HK-2 (cell line): ENCODE measurements at regions not wholly inside any gene's neighbourhood (a gene's known extent, or its start where the extent isn't known, plus 50 kb on each side); places are given as distances from the start of the nearest gene placed in this dataset.
"Not testable (repeated sequence)": the region's sequence is repeated elsewhere in the genome, so short reads cannot be mapped to it uniquely, and the experiment has no call there.

ENCODE experiments used
- DNase-seq: peaks from one replicate; pipeline ENCODE4 v3.0.0-alpha.2; 2018; ENCODE audit not compliant: unreplicated experiment

DNA sequence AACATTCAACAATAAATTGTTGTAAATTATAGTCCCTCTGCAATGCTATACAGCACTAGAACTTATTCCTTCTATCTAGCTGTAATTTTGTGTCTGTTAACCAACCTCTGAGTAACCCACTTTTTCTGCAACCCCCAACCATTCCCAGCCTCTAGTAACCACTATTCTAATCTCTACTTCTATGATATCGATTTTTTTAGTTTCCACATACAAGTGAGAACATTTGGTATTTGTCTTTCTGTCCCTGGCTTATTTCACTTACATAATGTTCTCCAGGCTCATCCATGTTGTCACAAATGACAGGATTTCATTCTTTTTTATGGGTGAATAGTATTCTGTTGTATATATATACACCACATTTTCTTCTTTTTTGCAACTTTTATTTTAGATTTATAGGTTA, 147.6 kb downstream of the MAIP1 start:
- no peak for DNase-seq

DNA sequence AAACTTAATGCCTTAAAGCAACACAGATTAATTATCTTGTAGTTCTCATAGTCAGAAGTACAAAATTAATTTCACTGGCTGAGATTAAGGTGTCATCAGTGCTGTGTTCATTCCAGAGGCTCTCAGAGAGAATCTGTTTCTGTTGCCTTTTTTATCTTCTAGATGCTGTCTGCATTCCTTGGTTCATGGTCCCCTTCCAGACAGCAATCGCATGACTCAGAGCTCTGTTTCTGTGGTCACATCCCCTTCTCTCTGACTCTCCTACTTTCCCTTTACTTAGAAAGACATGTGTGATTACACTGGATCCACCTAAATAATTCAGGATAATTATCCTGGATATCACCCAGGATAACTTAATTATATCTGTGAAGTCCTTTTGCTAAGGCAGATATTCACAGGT, 148.6 kb downstream of the MAIP1 start:
- DNase-seq = no peak

DNA sequence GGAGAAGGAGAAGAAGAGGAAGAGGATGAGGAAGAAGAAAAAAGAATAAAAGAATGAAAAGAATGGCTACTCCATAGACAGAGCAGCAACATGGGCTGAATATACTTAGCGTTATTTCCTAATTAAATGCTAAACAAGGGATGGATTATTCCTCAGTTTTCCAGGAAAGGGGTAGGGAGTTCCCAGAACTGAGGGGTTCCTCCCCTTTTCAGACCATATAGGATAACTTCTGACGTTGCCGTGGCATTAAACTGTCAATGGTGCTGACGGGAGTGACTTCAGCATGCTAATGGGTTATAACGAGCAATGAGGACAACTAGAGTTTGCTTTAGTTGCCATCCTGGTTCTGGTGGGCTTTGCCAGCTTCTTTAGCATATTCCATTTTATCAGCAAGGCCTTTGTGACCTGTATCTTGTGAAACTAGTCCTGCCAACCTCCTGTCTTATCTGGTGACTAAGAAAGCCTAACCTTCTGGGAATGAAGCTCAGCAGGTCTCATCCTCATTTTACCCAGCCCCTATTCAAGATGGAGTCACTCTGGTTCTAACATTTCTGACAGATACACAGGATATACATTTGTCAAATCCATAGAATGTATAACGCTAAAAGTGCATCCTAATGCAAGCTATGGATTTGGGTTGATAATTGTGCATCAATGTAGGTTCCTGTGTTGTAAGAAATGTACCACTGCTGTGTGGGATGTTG, 152.3 kb downstream of the MAIP1 start:
- DNase-seq = no peak

DNA sequence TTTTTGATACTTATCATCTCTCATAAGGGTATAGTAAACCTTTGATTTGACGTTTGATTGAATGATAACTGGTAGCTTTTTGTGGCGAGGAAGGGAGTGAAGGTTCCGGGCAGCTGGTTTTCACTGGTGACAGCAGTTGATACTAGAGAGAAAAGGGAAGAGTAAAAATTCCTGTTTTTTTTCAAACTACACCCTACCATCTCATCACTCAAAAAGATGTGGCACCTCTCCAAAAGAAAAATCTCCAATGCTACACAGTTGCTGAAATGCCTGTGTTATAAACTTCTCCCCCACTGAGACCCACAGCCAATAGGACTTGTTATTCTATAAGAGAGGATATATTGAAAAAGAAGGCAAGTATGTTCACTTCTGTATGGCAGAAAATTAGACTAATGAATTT, 154.0 kb downstream of the MAIP1 start:
- no peak for DNase-seq

DNA sequence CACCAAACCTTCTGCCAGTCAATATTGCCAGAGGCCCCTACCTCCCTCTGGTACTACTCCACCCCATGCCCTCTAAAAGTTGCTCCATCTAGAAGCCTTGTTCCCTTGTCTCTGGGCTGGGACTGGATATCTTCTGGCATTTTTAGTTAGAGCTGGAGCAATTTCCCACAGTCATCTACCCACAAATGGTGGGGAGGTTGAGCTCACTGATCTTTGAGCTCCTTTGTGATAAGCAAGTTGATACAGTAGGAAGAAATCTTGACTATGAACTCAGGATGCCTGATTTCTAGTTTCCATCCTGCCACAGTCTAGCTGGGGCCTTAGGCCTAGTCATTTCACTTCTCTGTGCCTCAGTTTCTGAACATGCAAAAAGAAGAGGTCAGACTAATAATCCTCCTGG, 155.0 kb downstream of the MAIP1 start:
- no peak for DNase-seq

DNA sequence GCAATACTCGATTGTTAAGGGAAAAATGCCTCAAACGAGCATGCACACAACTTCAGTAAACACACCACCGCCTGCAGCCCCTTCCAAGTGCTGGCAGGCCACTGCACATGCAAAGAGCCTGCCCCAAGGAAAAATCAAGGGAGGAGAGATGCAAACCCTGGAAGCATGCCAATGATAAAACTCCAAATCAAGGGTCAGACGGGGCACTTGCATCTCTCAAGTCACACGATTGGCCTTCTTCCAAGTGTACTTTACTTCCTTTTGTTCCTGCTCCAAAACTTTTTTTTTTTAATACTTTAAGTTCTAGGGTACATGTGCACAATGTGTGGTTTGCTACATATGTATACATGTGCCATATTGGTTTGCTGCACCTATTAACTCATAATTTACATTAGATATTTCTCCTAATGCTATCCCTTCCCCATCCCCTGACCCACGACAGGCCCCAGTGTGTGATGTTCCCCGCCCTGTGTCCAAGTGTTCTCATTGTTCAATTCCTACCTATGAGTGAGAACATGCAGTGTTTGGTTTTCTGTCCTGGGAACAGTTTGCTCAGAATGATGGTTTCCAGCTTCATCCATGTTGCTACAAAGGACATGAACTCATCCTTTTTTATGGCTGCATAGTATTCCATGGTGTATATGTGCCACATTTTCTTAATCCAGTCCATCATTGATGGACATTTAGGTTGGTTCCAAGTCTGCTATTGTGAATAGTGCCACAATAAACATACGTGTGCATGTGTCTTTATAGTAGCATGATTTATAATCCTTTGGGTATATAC, 157.8 kb downstream of the MAIP1 start:
- not testable (repeated sequence) for DNase-seq

DNA sequence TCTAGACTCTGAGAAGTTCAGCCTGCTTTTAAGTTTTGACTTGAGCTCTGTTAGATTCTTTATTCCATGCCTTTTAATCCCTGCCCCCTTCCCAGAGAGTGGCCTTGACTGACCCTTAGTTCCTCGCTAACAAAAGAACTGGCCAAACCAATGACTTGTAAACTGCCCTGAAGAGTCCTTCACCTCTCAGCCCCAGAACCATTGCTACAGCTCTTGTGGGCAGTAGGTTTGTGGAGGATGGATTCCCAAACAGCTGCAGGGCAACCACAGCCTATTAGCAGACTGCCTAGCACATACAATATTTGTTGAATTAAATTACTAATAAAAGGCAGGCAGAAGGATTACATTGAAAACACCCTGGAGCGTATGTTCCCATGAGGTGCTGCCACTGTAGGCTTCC, 163.9 kb downstream of the MAIP1 start:
- DNase-seq = no peak

DNA sequence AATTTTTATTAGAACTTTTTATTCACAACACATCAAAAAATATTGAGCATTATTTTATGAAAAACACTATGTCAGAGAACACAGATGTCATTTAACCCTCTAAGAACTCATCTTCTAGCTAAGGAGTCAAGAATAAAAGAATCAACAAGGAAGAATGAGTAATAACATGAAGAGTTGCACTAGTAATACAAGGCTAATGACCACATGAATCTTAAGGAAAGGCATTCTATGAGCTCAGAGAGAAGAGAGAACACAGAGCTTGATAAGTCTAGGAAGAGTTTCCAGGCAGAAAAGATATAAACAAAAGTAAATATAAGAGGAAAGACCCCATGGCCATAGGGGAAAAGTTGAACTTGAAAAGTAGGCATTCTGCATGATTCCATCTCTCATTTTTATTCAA, 166.5 kb downstream of the MAIP1 start:
- no peak for DNase-seq

DNA sequence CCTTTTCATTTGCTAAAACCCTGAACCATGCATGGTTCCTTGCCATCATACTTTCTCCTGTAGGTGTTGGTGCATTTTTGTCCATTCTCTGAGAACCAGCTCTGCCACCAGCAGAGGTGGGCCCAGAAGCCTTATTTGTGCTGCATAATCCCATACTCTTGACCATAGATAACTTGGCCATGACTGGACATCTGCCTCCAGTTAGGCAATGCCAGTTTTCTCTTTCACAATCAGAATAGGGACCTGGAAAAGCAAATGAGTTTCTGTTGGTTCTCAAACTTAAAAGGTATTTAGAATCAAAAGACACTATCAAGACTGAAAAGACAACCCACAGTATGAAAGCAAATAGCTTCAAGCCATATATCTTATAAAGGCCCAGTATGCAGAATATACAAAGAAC, 167.3 kb downstream of the MAIP1 start:
- DNase-seq = no peak

DNA sequence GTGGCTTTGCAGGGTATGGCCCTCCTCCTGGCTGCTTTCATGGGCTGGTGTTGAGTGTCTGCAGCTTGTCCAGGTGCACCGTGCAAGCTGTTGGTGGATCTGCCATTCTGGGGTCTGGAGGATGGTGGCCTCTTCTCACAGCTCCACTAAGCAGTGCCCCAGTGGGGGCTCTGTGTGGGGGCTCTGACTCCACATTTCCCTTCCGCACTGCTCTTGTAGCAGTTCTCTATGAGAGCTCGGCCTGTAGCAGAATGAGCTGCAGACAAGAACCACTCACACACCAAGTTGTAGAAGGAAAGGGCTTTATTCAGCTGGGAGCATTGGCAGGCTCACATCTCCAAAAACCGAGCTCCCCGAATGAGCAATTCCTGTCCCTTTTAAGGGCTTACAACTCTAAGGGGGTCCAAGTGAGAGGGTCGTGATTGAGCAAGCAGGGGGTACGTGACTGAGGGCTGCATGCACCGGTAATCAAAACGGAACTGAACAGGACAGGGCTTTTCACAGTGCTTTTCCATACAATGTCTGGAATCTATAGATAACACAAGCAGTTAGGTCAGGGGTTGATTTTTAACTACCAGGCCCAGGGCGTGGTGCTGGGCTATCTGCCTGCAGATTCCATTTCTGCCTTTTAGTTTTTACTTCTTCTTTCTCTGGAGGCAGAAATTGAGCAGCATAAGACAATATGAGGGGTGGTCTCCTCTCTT, 169.4 kb downstream of the MAIP1 start:
- not testable (repeated sequence) for DNase-seq

DNA sequence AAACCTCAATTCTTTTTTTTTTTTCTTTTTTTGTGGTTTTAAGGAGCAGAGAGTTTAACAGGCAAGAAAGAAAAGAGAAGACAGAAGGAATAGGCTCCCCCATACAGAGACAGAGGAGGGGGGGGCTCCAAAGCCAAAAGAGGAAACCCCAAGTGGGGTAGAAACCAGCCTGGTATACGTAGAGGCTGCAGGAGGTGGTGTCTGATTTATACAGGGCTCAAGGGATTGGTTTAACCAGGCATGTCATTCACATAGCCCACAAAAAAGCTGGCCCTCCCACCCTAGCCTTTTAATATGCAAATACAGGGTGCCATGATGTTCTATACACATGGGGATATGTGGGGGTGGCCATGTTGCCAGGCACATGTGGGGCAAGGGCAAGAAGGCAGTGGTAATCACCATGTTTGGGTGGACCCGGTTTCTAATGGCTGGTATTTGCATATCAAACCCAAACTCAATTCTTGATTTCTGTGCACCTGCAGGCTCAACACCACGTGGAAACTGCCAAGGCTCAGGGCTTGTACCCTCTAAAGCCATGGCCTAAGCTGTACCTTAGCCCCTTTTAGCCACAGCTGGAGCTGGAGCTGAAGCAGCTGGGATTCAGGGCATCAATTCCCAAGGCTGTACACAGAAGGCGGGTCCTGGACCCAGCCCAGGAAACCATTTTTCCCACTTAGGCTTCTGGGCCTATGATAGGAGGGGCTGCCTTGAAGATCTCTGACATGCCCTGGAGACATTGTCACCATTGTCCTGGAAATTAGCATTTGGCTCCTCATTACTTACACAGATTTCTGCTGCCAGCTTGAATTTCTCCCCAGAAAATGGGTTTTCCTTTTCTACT, 170.3 kb downstream of the MAIP1 start:
- DNase-seq = no peak

DNA sequence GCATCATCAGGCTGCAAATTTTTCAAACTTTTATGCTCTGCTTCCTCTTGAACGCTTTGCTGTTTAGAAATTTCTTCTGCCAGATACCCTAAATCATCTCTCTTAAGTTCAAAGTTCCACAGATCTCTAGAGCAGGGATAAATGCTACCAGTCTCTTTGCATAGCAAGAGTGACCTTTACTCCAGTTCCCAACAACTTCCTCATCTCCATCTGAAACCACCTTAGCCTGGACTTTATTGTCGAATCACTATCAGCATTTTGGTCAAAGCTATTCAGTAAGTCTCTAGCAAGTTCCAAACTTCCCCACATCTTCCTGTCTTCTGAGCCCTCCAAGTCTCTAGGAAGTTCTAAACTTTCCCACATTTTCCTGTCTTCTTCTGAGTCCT, 170.9 kb downstream of the MAIP1 start:
- not testable (repeated sequence) for DNase-seq

DNA sequence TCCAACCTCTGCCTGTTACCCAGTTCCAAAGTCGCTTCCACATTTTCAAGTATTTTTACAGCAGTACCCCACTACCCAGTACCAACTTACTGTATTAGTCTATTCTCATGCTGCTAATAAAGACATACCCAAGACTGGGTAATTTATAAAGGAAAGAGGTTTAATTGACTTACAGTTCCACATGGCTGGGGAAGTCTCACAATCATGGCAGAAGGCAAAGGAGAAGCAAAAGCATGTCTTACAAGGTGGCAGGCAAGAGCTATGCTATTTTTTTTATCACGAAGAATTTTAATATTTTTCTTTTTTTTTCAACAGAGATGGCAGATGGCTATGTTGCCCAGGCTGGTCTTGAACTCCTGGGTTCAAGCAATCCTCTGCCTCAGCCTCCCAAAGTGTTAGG, 171.3 kb downstream of the MAIP1 start:
- not testable (repeated sequence) for DNase-seq

DNA sequence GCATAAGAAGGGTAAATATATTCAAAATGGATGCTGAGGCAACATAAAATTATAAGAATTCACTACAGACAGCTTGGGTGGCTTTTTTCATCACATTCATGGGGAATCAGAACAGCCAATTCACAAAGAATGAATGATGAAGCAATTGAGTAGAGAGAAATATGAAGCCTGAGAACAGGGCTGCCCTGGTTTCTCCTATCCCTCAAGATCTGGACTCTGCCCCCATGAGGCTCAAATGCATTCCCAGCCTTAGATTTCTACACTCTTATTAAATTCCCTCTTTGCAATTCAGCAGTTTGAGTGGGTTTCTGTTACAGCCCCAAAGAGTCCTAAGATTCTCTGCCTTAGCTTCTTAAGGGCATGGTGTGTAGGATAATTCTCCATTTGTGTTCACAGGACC, 172.5 kb downstream of the MAIP1 start:
- no peak for DNase-seq

DNA sequence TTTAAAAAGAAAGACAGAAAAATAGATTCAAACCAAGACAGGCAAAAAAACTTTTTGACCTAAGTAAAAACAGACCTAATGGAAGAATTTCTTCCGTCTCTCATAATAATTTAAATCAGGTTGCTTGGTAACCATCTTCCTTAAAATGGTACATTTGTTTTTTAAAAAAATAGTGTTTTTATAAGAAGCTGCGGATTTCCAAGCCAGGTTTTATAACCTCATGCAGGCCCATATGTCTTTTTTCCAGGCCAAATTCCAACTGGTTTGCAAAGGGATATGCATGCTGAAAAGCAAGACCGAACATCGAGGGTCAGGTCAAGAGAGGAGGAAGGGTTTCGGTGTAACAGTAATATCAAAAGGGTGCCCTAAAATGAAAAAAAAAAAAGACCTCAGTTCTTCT, 172.9 kb downstream of the MAIP1 start:
- DNase-seq = no peak

DNA sequence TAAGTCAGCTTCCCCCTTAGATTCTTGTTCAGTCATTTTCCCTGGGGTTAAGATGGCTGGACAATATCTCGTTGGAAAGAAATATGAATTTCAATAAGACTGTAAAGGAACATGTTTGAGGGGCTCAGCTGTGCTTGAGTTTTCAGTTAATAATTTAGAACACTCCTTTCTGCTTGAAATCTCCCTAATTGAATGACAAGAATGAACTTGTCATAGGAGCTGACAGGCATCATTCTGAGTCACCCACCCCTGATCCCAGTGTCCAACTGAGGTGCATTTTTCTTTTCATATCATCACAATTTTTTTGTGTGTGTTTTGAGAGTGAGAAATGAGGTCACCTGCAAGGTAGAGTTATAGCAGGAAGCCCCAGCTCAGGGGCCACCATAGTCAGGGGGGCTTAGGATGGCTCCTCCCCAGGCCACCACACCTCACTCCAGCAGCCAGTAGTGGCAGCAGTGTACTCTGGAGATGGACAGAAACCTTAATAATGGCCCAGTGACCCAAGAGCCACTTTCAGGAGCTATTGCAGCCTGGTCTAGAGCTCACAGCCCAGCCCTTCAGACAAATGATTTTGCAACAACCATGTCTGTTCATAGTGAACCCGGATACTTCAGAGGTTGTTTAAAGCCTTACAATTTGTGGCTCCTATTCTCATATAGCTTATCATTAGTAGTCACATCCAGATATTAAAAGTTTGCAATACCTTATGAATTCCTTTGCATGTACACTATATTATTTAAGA, 174.5 kb downstream of the MAIP1 start:
- no peak for DNase-seq

DNA sequence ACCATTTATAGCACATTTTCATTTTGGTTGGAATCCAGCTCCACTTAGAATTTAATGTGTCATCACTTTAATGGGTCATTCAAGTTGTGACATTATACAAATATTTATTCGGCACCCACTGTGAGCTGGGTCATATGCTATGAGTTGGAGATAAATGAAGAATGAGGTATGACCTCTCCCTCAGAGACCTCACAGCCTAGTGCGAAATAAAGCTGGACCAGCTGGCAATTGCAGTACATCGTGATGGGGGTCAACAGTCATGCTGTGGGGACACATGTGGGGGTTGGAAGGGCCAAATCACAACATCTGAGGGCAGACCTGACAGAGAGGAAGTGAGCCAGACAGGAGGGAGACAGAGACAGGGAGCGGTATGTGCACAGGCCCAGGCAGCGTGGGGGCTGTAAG, 175.4 kb downstream of the MAIP1 start:
- no peak for DNase-seq

DNA sequence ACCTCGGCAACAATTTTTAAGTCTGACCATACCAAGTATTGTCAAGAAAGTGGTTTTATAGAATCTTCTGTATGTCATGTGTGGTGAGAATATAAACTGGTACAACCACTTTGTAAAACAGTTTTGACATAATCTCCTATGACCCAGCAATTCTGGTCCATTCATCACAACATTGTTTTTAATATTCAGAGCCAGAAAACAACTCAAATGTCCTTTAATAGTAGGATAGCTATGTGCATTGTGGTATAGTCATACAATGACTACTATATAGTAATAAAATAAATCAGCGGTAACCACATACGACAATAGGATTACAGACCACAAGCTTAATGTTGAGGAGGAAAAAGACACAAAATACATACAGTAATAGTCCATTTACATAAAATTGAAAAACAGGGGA, 175.2 kb upstream of the SPATS2L start:
- DNase-seq = no peak

DNA sequence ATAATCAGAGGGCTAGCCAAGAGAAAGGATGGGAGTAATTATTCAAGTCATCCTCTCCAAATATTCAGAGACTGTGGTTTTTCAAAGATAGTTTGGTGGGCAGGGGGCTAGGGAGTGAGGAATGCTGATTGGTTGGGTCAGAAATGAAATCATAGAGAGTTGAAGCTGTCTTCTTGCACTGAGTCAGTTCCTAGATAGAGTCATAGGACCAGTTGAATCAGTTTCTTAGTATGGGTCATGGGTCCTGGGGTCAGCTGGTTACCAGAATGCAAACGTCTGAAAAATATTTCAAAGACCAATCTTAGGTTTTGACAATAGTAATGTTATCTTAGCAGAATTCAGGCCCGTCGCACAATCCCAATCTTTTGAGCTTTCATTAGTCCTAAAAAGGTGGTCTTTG, 171.4 kb upstream of the SPATS2L start:
- no peak for DNase-seq

DNA sequence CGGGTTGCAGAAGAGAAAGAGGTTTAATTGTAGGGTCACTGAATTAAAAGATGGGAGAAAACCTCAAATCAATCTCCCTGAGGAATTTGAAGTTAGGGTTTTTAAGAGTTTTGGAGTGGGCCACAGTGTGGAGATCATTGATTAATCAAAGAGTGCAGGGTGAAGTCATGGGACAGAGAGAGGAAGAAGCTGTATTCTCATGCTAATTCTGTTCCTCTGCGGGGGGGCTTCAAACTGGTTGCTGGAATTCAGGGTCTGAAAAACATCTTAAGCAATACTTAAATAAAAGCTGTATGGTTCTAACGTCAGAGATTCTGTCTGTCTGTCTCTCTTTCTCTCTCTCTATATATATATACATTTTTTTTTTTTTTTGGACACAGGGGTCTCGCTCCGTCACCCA, 169.8 kb upstream of the SPATS2L start:
- no peak for DNase-seq

DNA sequence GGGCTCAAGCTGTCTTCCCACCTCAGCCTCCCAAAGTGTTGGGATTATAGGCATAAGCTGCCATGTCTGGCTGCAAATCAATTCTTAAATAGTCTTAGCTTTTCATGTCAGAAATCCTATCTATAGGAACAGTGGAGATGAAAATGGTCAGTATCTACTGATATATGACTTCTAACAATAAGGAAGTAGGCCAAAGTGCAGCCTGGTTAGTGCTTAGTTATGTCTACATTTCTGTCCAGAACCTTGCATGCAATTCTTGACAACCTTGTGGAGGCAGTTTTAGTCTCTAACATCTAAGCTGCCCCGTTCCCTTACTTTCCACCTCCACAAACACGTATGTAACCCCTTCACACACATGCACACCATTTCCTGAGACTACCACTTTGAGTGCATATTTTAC, 169.2 kb upstream of the SPATS2L start:
- DNase-seq = no peak
